Vagina (tissue), 2 donors: ENCODE measurements at regions not wholly inside any gene's neighbourhood (a gene's known extent, or its start where the extent isn't known, plus 50 kb on each side); places are given as distances from the start of the nearest gene placed in this dataset.

Source experiments
- DNase-seq, 2 donors: peaks; one replicate each; pipeline ENCODE4 v3.0.0-alpha.2; 2017; ENCODE audit errors: extremely low spot score in 2 of 2
- H3K27ac ChIP-seq: fragments of 200-600 bp; sonication (generic); one replicate; pipeline ENCODE4 v1.5.1; 2019
- H3K27me3 ChIP-seq: fragments of 200-600 bp; sonication (generic); one replicate; pipeline ENCODE4 v1.5.1; 2019
- H3K36me3 ChIP-seq, 2 donors: fragments of 200-600 bp; sonication (generic); one replicate each; pipeline ENCODE4 v1.5.1; 2017 to 2019
- H3K4me1 ChIP-seq: fragments of 200-600 bp; sonication (generic); one replicate; pipeline ENCODE4 v1.5.1; 2019
- H3K4me3 ChIP-seq, 2 donors: fragments of 200-600 bp; sonication (generic); 1 replicate in 1 of 2; 2 replicates in 1 of 2; pipeline ENCODE4 v1.5.1; 2016 to 2019
- H3K9me3 ChIP-seq: fragments of 200-600 bp; sonication (generic); one replicate; pipeline ENCODE4 v1.5.1; 2019
- POLR2A ChIP-seq, 2 donors: fragments of 450-650 bp; IDR thresholded peaks; one replicate each; pipeline ENCODE4 v1.6.1; 2017; ENCODE audit warnings: antibody characterized with exemption in 2 of 2, mild to moderate bottlenecking in 2 of 2, moderate library complexity in 2 of 2
- POLR2AphosphoS5 ChIP-seq, 2 donors: sonication (generic); formaldehyde crosslinking; IDR thresholded peaks; one replicate each; pipeline ENCODE4 v1.9.0; 2017; ENCODE audit warnings: antibody characterized with exemption in 2 of 2, mild to moderate bottlenecking in 2 of 2, low read depth in 1 of 2; ENCODE audit not compliant: insufficient read depth in 1 of 2
- intact Hi-C: fragments of 100-400 bp; cut with DNase I; formaldehyde crosslinking; loops from one replicate; pipeline ENCODE4 v1.15.1; 2023
- TF ChIP-seq, protein P1 (sequence below), 3 experiments: fragments of 450-650 bp in 2 of 3; fragments of 200-600 bp in 1 of 3; sonication (generic) in 1 of 3; IDR thresholded peaks; one replicate each; pipeline ENCODE4 v1.5.1; 2017 to 2019; ENCODE audit warnings: antibody characterized with exemption in 3 of 3, mild to moderate bottlenecking in 2 of 3, moderate library complexity in 2 of 3

DNA sequence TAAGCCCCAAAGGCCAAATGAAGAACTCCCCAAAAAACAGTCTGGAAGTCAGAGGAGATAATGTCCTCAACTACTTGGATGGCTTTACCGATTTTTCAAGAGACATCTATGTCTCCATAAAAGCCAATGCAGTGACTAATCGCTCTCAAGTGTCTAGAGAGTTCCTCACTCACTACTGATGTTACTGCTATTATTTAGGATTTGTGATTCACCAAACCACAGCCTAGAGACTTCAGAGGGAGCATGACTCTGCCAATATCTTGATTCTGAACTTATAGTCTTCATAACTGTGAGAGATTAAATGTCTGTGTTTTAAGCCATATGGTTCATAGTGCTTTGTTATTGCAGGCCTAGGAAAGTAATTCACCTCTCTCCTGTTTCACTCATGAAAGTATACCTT lies 160.2 kb downstream of the IPMK start:
- Histone ChIP-seq H3K36me3 (no peaks in the 10 kb centered on the region), H3K4me3 (no peak overlapping the region), H3K27me3 (no peaks in the 10 kb centered on the region), H3K4me1 (no peaks in the 10 kb centered on the region), H3K9me3 (no peaks in the 10 kb centered on the region), H3K27ac (no peak overlapping the region)
- TF ChIP-seq POLR2AphosphoS5 (IDR thresholded peaks at IDR 0.05; ENCODE audit: insufficient read depth in 1 of 2, low read depth in 1 of 2) (no peak), POLR2A (IDR thresholded peaks at IDR 0.05) (no peak)
- TF ChIP-seq, protein P1, sequence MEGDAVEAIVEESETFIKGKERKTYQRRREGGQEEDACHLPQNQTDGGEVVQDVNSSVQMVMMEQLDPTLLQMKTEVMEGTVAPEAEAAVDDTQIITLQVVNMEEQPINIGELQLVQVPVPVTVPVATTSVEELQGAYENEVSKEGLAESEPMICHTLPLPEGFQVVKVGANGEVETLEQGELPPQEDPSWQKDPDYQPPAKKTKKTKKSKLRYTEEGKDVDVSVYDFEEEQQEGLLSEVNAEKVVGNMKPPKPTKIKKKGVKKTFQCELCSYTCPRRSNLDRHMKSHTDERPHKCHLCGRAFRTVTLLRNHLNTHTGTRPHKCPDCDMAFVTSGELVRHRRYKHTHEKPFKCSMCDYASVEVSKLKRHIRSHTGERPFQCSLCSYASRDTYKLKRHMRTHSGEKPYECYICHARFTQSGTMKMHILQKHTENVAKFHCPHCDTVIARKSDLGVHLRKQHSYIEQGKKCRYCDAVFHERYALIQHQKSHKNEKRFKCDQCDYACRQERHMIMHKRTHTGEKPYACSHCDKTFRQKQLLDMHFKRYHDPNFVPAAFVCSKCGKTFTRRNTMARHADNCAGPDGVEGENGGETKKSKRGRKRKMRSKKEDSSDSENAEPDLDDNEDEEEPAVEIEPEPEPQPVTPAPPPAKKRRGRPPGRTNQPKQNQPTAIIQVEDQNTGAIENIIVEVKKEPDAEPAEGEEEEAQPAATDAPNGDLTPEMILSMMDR (IDR thresholded peaks at IDR 0.05), result no peak
- no peak for DNase-seq
- intact Hi-C loops, result no loop called here

DNA sequence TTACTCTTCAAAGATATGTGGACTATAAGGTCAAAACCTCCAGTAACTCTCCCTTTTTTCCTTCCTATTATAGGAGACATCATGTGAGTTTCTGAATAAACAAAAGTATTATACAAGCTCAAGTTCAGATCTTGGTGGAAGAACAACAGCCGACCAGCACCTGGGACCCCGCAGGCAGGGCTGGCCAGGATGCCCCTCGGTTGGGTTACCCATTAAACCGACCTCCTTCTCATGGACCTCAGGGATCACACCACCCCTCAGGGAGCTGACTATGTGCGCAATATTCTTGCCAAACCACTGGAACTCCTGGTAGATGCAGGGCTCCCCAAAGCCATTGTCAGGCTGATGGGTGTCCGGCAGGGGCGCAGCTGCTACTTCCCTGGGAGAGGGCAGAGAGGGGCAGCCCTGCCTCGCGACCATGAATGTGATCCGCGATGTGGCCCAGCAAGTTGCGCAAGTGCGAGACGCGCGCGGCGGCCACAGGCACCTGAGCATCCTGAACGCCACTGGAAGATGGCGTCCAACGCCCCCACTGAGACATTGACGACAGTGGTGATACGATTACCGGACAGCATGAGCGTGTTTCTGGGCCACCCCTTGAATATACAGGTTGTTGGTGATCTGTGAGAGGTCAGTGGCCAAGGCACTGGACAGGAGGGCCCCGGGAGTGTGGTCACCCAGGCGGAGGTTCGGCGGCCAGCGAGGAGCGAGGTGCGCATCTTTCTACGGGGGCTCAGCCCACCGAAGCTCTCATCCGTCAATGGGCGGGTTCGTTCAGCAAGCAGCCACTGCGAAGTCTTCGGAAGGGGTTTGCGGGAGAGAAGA lies 161.3 kb downstream of the IPMK start:
- Histone ChIP-seq H3K4me1 (no peaks in the 10 kb centered on the region), H3K9me3 (no peaks in the 10 kb centered on the region), H3K27ac (no peak overlapping the region), H3K27me3 (no peaks in the 10 kb centered on the region), H3K4me3 (no peak overlapping the region), H3K36me3 (no peaks in the 10 kb centered on the region)
- no peak for TF ChIP-seq POLR2AphosphoS5 (IDR thresholded peaks at IDR 0.05; ENCODE audit: insufficient read depth in 1 of 2, low read depth in 1 of 2)
- TF ChIP-seq, protein P1 (IDR thresholded peaks at IDR 0.05), result no peak
- no peak for TF ChIP-seq POLR2A (IDR thresholded peaks at IDR 0.05)
- intact Hi-C loops, result no loop called here
- no peak for DNase-seq

DNA sequence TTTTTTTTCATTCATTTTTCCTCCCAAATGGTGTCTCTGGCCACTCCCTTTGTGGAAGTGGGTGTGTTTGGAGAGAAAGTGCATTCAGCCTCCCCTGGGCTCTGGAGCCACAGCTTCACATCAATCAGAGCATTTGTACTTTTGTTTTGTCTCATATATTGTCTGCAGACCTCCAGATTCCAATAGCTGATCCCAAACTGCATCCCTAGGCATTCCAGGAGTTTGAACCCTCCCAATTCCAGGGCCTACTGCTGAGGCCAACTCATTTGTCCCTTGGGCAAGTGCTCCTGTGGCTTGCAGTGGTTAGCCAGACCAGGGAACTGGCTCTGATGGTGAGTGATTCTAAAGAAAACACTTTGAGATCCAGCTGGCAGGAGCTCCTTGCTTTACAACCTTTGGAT lies 163.3 kb downstream of the IPMK start:
- intact Hi-C loops, result no loop called here
- H3K4me3 ChIP-seq, result no peak overlapping the region
- no peaks in the 10 kb centered on the region for H3K36me3 ChIP-seq
- no peaks in the 10 kb centered on the region for H3K27me3 ChIP-seq
- H3K27ac ChIP-seq, result no peak overlapping the region
- DNase-seq, result no peak
- TF ChIP-seq POLR2A (IDR thresholded peaks at IDR 0.05) (no peak), POLR2AphosphoS5 (IDR thresholded peaks at IDR 0.05; ENCODE audit: insufficient read depth in 1 of 2, low read depth in 1 of 2) (no peak)
- TF ChIP-seq, protein P1 (IDR thresholded peaks at IDR 0.05), result no peak
- no peaks in the 10 kb centered on the region for H3K9me3 ChIP-seq
- H3K4me1 ChIP-seq, result no peaks in the 10 kb centered on the region

DNA sequence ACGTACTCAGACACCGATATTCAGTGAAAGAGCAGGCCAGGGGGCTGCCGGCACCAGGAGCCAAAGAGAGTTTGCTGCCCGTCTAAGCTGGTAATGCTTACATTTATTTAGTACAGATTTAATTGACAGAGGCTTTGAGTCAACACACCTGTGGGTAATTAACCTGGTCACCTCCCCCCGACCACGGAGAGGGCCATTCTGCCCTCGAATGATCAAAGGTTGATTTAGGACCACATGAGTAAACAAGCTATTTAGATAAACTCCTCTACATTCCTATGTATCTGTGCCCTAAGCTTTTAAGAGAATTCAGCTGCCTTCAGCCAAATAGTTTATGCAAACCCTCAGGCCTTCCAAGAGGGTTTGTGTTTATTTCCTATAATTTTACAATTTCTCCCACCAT lies 164.8 kb downstream of the IPMK start:
- Histone ChIP-seq H3K27ac (no peak overlapping the region), H3K9me3 (no peaks in the 10 kb centered on the region), H3K4me3 (no peak overlapping the region), H3K4me1 (no peaks in the 10 kb centered on the region), H3K36me3 (no peaks in the 10 kb centered on the region), H3K27me3 (no peaks in the 10 kb centered on the region)
- DNase-seq, result no peak
- TF ChIP-seq POLR2AphosphoS5 (IDR thresholded peaks at IDR 0.05; ENCODE audit: insufficient read depth in 1 of 2, low read depth in 1 of 2), result no peak
- TF ChIP-seq, protein P1 (IDR thresholded peaks at IDR 0.05), result no peak
- TF ChIP-seq POLR2A (IDR thresholded peaks at IDR 0.05), result no peak
- intact Hi-C loops, result no loop called here

DNA sequence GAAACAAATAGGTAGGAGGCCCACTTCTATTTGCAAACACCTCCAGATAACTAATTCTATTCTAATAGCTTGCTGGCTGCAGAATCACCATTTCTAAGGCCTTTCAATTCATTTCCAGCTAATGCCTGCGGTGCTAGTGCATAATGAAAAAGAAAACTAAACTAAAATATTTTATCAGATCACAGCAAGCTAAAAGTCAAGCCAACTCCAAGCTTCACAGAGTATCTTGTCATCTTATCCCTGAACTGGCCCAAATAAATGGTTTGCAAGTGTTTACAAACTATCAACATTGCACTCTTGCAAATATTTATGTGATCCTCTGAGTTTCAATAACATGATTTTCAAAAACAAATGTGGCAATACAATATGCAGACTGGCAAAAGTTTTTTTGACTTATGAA lies 166.0 kb downstream of the IPMK start:
- Histone ChIP-seq H3K36me3 (no peaks in the 10 kb centered on the region), H3K4me3 (no peak overlapping the region), H3K9me3 (no peaks in the 10 kb centered on the region), H3K4me1 (no peaks in the 10 kb centered on the region), H3K27me3 (no peaks in the 10 kb centered on the region), H3K27ac (no peak overlapping the region)
- no peak for DNase-seq
- intact Hi-C loops, result no loop called here
- TF ChIP-seq, protein P1 (IDR thresholded peaks at IDR 0.05), result no peak
- TF ChIP-seq POLR2AphosphoS5 (IDR thresholded peaks at IDR 0.05; ENCODE audit: insufficient read depth in 1 of 2, low read depth in 1 of 2) (no peak), POLR2A (IDR thresholded peaks at IDR 0.05) (no peak)
